ENCODE measurements at regions not wholly inside any gene's neighbourhood (a gene's known extent, or its start where the extent isn't known, plus 50 kb on each side); places are given as distances from the start of the nearest gene placed in this dataset.

- no peaks in the 10 kb centered on the region for H3K27me3 ChIP-seq (ENCODE audit: control insufficient read depth, insufficient read depth, low read length)
- no peaks in the 10 kb centered on the region for H3K4me1 ChIP-seq (ENCODE audit: control insufficient read depth, insufficient read depth, low read length)
- no peak overlapping the region for H3K27ac ChIP-seq (ENCODE audit: low read depth, low read length)
- no peaks in the 10 kb centered on the region for H3K36me3 ChIP-seq (ENCODE audit: control insufficient read depth, insufficient read depth, low read length)
- H3K9ac ChIP-seq (ENCODE audit: low read depth, low read length) = no peak overlapping the region
- H3K4me3 ChIP-seq (ENCODE audit: low read depth, low read length) = no peak overlapping the region
- no peaks in the 10 kb centered on the region for H3K9me3 ChIP-seq (ENCODE audit: control insufficient read depth, insufficient read depth, low read length)
Observed at GRCh38 chr1:79310609-79311008, 304.1 kb upstream of the ADGRL4 start.

GRCh38 chr1:79304131-79304530, 297.6 kb upstream of the ADGRL4 start:
- no peak overlapping the region for H3K4me3 ChIP-seq (ENCODE audit: low read depth, low read length)
- H3K36me3 ChIP-seq (ENCODE audit: control insufficient read depth, insufficient read depth, low read length) = no peaks in the 10 kb centered on the region
- H3K9ac ChIP-seq (ENCODE audit: low read depth, low read length) = no peak overlapping the region
- no peaks in the 10 kb centered on the region for H3K27me3 ChIP-seq (ENCODE audit: control insufficient read depth, insufficient read depth, low read length)
- H3K9me3 ChIP-seq (ENCODE audit: control insufficient read depth, insufficient read depth, low read length) = no peaks in the 10 kb centered on the region
- H3K4me1 ChIP-seq (ENCODE audit: control insufficient read depth, insufficient read depth, low read length) = peaks cover 5% of the 10 kb centered on the region
- H3K27ac ChIP-seq (ENCODE audit: low read depth, low read length) = no peak overlapping the region

- peaks cover 5% of the 10 kb centered on the region for H3K4me1 ChIP-seq (ENCODE audit: control insufficient read depth, insufficient read depth, low read length)
- no peak overlapping the region for H3K4me3 ChIP-seq (ENCODE audit: low read depth, low read length)
- no peak overlapping the region for H3K9ac ChIP-seq (ENCODE audit: low read depth, low read length)
- H3K9me3 ChIP-seq (ENCODE audit: control insufficient read depth, insufficient read depth, low read length) = no peaks in the 10 kb centered on the region
- no peaks in the 10 kb centered on the region for H3K36me3 ChIP-seq (ENCODE audit: control insufficient read depth, insufficient read depth, low read length)
- H3K27me3 ChIP-seq (ENCODE audit: control insufficient read depth, insufficient read depth, low read length) = no peaks in the 10 kb centered on the region
- no peak overlapping the region for H3K27ac ChIP-seq (ENCODE audit: low read depth, low read length)
Observed at GRCh38 chr1:79303040-79303439, 296.5 kb upstream of the ADGRL4 start.

- H3K27ac ChIP-seq (ENCODE audit: low read depth, low read length) = no peak overlapping the region
- peaks cover 5% of the 10 kb centered on the region for H3K4me1 ChIP-seq (ENCODE audit: control insufficient read depth, insufficient read depth, low read length)
- no peaks in the 10 kb centered on the region for H3K36me3 ChIP-seq (ENCODE audit: control insufficient read depth, insufficient read depth, low read length)
- no peak overlapping the region for H3K4me3 ChIP-seq (ENCODE audit: low read depth, low read length)
- H3K9me3 ChIP-seq (ENCODE audit: control insufficient read depth, insufficient read depth, low read length) = no peaks in the 10 kb centered on the region
- H3K9ac ChIP-seq (ENCODE audit: low read depth, low read length) = no peak overlapping the region
- H3K27me3 ChIP-seq (ENCODE audit: control insufficient read depth, insufficient read depth, low read length) = no peaks in the 10 kb centered on the region
Observed at GRCh38 chr1:79302380-79302930, 295.9 kb upstream of the ADGRL4 start.

GRCh38 chr1:79295967-79296366, 289.4 kb upstream of the ADGRL4 start:
- Histone ChIP-seq H3K4me1 (ENCODE audit: control insufficient read depth, insufficient read depth, low read length) (no peaks in the 10 kb centered on the region), H3K36me3 (ENCODE audit: control insufficient read depth, insufficient read depth, low read length) (no peaks in the 10 kb centered on the region), H3K27ac (ENCODE audit: low read depth, low read length) (no peak overlapping the region), H3K9ac (ENCODE audit: low read depth, low read length) (no peak overlapping the region), H3K4me3 (ENCODE audit: low read depth, low read length) (no peak overlapping the region), H3K9me3 (ENCODE audit: control insufficient read depth, insufficient read depth, low read length) (no peaks in the 10 kb centered on the region), H3K27me3 (ENCODE audit: control insufficient read depth, insufficient read depth, low read length) (no peaks in the 10 kb centered on the region)

- Histone ChIP-seq H3K9me3 (ENCODE audit: control insufficient read depth, insufficient read depth, low read length) (no peaks in the 10 kb centered on the region), H3K27ac (ENCODE audit: low read depth, low read length) (no peak overlapping the region), H3K4me3 (ENCODE audit: low read depth, low read length) (no peak overlapping the region), H3K9ac (ENCODE audit: low read depth, low read length) (no peak overlapping the region), H3K27me3 (ENCODE audit: control insufficient read depth, insufficient read depth, low read length) (no peaks in the 10 kb centered on the region), H3K36me3 (ENCODE audit: control insufficient read depth, insufficient read depth, low read length) (no peaks in the 10 kb centered on the region), H3K4me1 (ENCODE audit: control insufficient read depth, insufficient read depth, low read length) (no peaks in the 10 kb centered on the region)
Observed at GRCh38 chr1:79293611-79294010, 287.1 kb upstream of the ADGRL4 start.

GRCh38 chr1:79290927-79291474, 284.5 kb upstream of the ADGRL4 start:
- H3K4me3 ChIP-seq (ENCODE audit: low read depth, low read length) = no peak overlapping the region
- H3K9me3 ChIP-seq (ENCODE audit: control insufficient read depth, insufficient read depth, low read length) = no peaks in the 10 kb centered on the region
- no peaks in the 10 kb centered on the region for H3K4me1 ChIP-seq (ENCODE audit: control insufficient read depth, insufficient read depth, low read length)
- no peak overlapping the region for H3K27ac ChIP-seq (ENCODE audit: low read depth, low read length)
- H3K27me3 ChIP-seq (ENCODE audit: control insufficient read depth, insufficient read depth, low read length) = no peaks in the 10 kb centered on the region
- no peaks in the 10 kb centered on the region for H3K36me3 ChIP-seq (ENCODE audit: control insufficient read depth, insufficient read depth, low read length)
- H3K9ac ChIP-seq (ENCODE audit: low read depth, low read length) = no peak overlapping the region

GRCh38 chr1:79287982-79288381, 281.5 kb upstream of the ADGRL4 start:
- Histone ChIP-seq H3K27ac (ENCODE audit: low read depth, low read length) (no peak overlapping the region), H3K9me3 (ENCODE audit: control insufficient read depth, insufficient read depth, low read length) (no peaks in the 10 kb centered on the region), H3K4me1 (ENCODE audit: control insufficient read depth, insufficient read depth, low read length) (no peaks in the 10 kb centered on the region), H3K27me3 (ENCODE audit: control insufficient read depth, insufficient read depth, low read length) (no peaks in the 10 kb centered on the region), H3K9ac (ENCODE audit: low read depth, low read length) (no peak overlapping the region), H3K36me3 (ENCODE audit: control insufficient read depth, insufficient read depth, low read length) (no peaks in the 10 kb centered on the region), H3K4me3 (ENCODE audit: low read depth, low read length) (no peak overlapping the region)

GRCh38 chr1:79285667-79286066, 279.1 kb upstream of the ADGRL4 start:
- no peak overlapping the region for H3K9ac ChIP-seq (ENCODE audit: low read depth, low read length)
- no peaks in the 10 kb centered on the region for H3K4me1 ChIP-seq (ENCODE audit: control insufficient read depth, insufficient read depth, low read length)
- no peaks in the 10 kb centered on the region for H3K27me3 ChIP-seq (ENCODE audit: control insufficient read depth, insufficient read depth, low read length)
- no peaks in the 10 kb centered on the region for H3K36me3 ChIP-seq (ENCODE audit: control insufficient read depth, insufficient read depth, low read length)
- H3K9me3 ChIP-seq (ENCODE audit: control insufficient read depth, insufficient read depth, low read length) = no peaks in the 10 kb centered on the region
- H3K4me3 ChIP-seq (ENCODE audit: low read depth, low read length) = no peak overlapping the region
- no peak overlapping the region for H3K27ac ChIP-seq (ENCODE audit: low read depth, low read length)

- Histone ChIP-seq H3K4me1 (ENCODE audit: control insufficient read depth, insufficient read depth, low read length) (no peaks in the 10 kb centered on the region), H3K27me3 (ENCODE audit: control insufficient read depth, insufficient read depth, low read length) (no peaks in the 10 kb centered on the region), H3K36me3 (ENCODE audit: control insufficient read depth, insufficient read depth, low read length) (no peaks in the 10 kb centered on the region), H3K4me3 (ENCODE audit: low read depth, low read length) (no peak overlapping the region), H3K9me3 (ENCODE audit: control insufficient read depth, insufficient read depth, low read length) (no peaks in the 10 kb centered on the region), H3K27ac (ENCODE audit: low read depth, low read length) (no peak overlapping the region), H3K9ac (ENCODE audit: low read depth, low read length) (no peak overlapping the region)
Observed at GRCh38 chr1:79283451-79283850, 276.9 kb upstream of the ADGRL4 start.

- Histone ChIP-seq H3K9me3 (ENCODE audit: control insufficient read depth, insufficient read depth, low read length) (0 out of 2 replicates have a peak, but pooled peaks cover under 1% of the 10 kb centered on the region), H3K27ac (ENCODE audit: low read depth, low read length) (no peak overlapping the region), H3K36me3 (ENCODE audit: control insufficient read depth, insufficient read depth, low read length) (no peaks in the 10 kb centered on the region), H3K27me3 (ENCODE audit: control insufficient read depth, insufficient read depth, low read length) (no peaks in the 10 kb centered on the region), H3K4me1 (ENCODE audit: control insufficient read depth, insufficient read depth, low read length) (no peaks in the 10 kb centered on the region), H3K9ac (ENCODE audit: low read depth, low read length) (no peak overlapping the region), H3K4me3 (ENCODE audit: low read depth, low read length) (no peak overlapping the region)
Observed at GRCh38 chr1:79281442-79281841, 274.9 kb upstream of the ADGRL4 start.

All from HUES48 (cell line).